ENCODE measurements at regions not wholly inside any gene's neighbourhood (a gene's known extent, or its start where the extent isn't known, plus 50 kb on each side); places are given as distances from the start of the nearest gene placed in this dataset.

DNA sequence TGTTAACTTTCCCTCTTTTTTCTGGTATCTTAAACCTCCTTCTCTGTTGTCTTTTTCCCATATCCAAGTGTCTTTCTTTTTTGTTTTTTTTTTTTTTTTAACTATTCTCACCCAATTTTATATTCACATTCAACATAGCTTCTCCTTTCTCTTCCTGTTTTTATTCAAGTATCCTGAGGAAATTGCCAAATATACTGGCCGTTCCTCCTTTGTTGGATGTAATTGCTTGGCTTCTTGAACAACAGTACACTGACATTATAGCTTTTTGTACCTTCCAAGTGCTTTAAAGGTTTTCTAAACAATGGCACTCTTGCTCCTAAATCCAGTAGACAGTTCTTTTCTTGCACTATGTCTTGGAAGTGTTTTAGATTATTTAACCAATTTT lies 1146.8 kb downstream of the MAT2B start:
- H3K36me3 ChIP-seq, result no peaks in the 10 kb centered on the region
- no peak overlapping the region for H3K4me3 ChIP-seq
- H3K4me1 ChIP-seq, result no peaks in the 10 kb centered on the region
- DNase-seq (ENCODE audit: low spot score), result no peak
- no peak for TF ChIP-seq CTCF (IDR thresholded peaks at IDR 0.05)
- H3K9me3 ChIP-seq, result no peaks in the 10 kb centered on the region
- no peaks in the 10 kb centered on the region for H3K27me3 ChIP-seq
- no peak overlapping the region for H3K27ac ChIP-seq

DNA sequence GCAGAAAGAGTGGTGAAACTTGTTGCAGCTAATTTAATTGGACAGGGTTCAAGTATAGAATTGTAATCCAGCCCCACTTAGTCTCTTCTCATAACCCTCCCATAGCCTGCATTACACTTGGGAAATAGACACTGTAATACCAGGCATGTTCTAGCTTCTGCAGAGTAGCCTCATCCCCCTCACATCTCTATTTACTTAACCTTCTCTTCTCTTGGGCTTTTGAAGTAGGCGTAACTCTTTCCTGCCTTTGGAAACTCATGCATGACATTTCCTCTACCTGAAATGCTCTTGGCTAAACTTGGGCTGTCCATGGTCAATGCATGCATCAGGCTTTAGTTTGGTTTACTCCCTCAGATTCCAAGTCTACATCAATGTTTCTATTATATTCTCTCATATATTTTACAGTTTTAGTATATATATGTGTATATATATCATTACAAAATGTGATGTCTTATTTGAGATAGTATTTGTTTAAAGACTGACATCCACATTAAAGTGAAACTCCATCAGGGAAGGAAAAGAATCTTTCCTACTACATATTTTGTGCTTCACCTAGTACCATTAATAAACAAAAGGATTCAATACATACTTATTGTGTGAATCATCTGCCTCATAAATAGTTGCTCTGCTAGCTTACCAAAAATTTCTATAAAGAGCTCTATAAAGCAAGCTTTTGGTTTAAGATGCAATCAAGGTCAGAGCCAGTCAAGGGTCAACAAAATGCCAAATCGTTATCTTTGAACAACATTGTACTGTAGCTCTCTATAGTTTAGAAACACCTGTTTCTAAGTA lies 1158.0 kb downstream of the MAT2B start:
- H3K4me3 ChIP-seq, result no peak overlapping the region
- no peaks in the 10 kb centered on the region for H3K9me3 ChIP-seq
- no peak overlapping the region for H3K27ac ChIP-seq
- H3K4me1 ChIP-seq, result no peaks in the 10 kb centered on the region
- no peaks in the 10 kb centered on the region for H3K27me3 ChIP-seq
- DNase-seq (ENCODE audit: low spot score), result no peak
- TF ChIP-seq CTCF (IDR thresholded peaks at IDR 0.05), result no peak
- no peaks in the 10 kb centered on the region for H3K36me3 ChIP-seq

GRCh38 chr5:164671640-164672039 lies 1166.2 kb downstream of the MAT2B start:
- no peak overlapping the region for H3K4me3 ChIP-seq
- H3K4me1 ChIP-seq, result no peaks in the 10 kb centered on the region
- H3K36me3 ChIP-seq, result no peaks in the 10 kb centered on the region
- DNase-seq (ENCODE audit: low spot score), result no peak
- H3K27ac ChIP-seq, result no peak overlapping the region
- TF ChIP-seq CTCF (IDR thresholded peaks at IDR 0.05), result no peak
- no peaks in the 10 kb centered on the region for H3K27me3 ChIP-seq
- no peaks in the 10 kb centered on the region for H3K9me3 ChIP-seq

GRCh38 chr5:164672205-164672604 lies 1166.8 kb downstream of the MAT2B start:
- Histone ChIP-seq H3K27me3 (no peaks in the 10 kb centered on the region), H3K4me1 (no peaks in the 10 kb centered on the region), H3K4me3 (no peak overlapping the region), H3K27ac (no peak overlapping the region), H3K9me3 (peaks cover 0 to 4% of the 10 kb centered on the region in 2 donors), H3K36me3 (no peaks in the 10 kb centered on the region)
- no peak for TF ChIP-seq CTCF (IDR thresholded peaks at IDR 0.05)
- no peak for DNase-seq (ENCODE audit: low spot score)

GRCh38 chr5:164672931-164673694 lies 1167.7 kb downstream of the MAT2B start:
- Histone ChIP-seq H3K27ac (no peak overlapping the region), H3K27me3 (no peaks in the 10 kb centered on the region), H3K9me3 (peaks cover 0 to 8% of the 10 kb centered on the region in 2 donors), H3K4me1 (no peaks in the 10 kb centered on the region), H3K4me3 (no peak overlapping the region), H3K36me3 (no peaks in the 10 kb centered on the region)
- TF ChIP-seq CTCF (IDR thresholded peaks at IDR 0.05), result no peak
- no peak for DNase-seq (ENCODE audit: low spot score)
